Breast epithelium (tissue), 3 donors: ENCODE measurements at regions not wholly inside any gene's neighbourhood (a gene's known extent, or its start where the extent isn't known, plus 50 kb on each side); places are given as distances from the start of the nearest gene placed in this dataset.

Source experiments
- POLR2A ChIP-seq: fragments of 450-650 bp; IDR thresholded peaks from one replicate; pipeline ENCODE4 v1.6.1; 2016; ENCODE audit warnings: antibody characterized with exemption, mild to moderate bottlenecking, moderate library complexity
- TF ChIP-seq, protein P1 (sequence below), 3 donors: fragments of 450-650 bp; IDR thresholded peaks; one replicate each; pipeline ENCODE4 v1.5.1; 2016 to 2017; ENCODE audit warnings: antibody characterized with exemption in 3 of 3, mild to moderate bottlenecking in 3 of 3, moderate library complexity in 3 of 3

DNA sequence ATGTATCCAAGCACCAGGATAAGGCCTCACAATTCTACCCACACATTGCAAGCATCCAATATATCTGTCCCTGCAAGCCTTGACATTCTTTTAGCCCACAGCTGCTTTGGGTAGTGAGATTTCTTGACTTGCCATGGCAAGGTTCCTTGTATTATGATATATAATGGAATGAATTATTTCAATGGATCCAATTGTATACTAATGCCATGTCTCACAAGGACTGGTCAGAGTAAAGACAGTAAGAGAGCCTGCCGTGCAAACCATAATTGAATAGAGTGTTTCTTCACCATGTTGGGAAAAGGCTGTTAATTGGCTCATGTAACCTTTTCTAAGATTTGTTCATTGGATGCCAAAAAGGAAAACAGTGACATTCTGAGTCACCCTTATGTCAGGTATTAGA, 64.3 kb upstream of the RBBP8 start:
- TF ChIP-seq, protein P1, sequence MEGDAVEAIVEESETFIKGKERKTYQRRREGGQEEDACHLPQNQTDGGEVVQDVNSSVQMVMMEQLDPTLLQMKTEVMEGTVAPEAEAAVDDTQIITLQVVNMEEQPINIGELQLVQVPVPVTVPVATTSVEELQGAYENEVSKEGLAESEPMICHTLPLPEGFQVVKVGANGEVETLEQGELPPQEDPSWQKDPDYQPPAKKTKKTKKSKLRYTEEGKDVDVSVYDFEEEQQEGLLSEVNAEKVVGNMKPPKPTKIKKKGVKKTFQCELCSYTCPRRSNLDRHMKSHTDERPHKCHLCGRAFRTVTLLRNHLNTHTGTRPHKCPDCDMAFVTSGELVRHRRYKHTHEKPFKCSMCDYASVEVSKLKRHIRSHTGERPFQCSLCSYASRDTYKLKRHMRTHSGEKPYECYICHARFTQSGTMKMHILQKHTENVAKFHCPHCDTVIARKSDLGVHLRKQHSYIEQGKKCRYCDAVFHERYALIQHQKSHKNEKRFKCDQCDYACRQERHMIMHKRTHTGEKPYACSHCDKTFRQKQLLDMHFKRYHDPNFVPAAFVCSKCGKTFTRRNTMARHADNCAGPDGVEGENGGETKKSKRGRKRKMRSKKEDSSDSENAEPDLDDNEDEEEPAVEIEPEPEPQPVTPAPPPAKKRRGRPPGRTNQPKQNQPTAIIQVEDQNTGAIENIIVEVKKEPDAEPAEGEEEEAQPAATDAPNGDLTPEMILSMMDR (IDR thresholded peaks at IDR 0.05), result no peak
- no peak for TF ChIP-seq POLR2A
